ENCODE measurements at regions not wholly inside any gene's neighbourhood (a gene's known extent, or its start where the extent isn't known, plus 50 kb on each side); places are given as distances from the start of the nearest gene placed in this dataset.

DNA sequence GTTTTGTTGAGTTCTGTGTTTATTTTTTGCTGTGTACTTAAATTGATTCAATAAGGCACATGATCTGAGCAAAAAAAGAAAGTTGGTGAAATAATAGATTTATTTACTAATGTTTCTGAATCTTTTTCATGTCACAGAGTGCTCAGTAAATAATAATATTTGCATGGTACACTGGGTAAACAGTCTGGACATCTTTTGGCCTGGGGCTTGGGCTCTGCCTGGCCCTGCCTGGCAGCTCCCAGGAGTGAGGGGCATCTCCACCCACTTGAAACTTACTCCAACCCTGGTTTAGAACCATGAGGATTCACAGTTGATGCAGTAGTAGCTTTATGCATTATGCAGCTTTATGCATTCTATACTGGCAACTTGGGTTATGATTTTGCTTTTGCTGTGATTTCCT is 124.2 kb upstream of the SLC4A4 start:
- no peak for TF ChIP-seq FOXM1 (IDR thresholded peaks at IDR 0.05; ENCODE audit: borderline replicate concordance, low read depth)
- TF ChIP-seq, protein P1, sequence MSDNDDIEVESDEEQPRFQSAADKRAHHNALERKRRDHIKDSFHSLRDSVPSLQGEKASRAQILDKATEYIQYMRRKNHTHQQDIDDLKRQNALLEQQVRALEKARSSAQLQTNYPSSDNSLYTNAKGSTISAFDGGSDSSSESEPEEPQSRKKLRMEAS (IDR thresholded peaks at IDR 0.05): no peak
- no peak for TF ChIP-seq EGR1 (IDR thresholded peaks at IDR 0.05)
- TF ChIP-seq TCF12 (IDR thresholded peaks at IDR 0.05; ENCODE audit: low read depth): no peak
- TF ChIP-seq REST (IDR thresholded peaks at IDR 0.05; ENCODE audit: low read depth): no peak
- TF ChIP-seq CREB1 (IDR thresholded peaks at IDR 0.05; ENCODE audit: low read depth): no peak
- TF ChIP-seq CEBPB (IDR thresholded peaks at IDR 0.05): no peak
- TF ChIP-seq NFIC (IDR thresholded peaks at IDR 0.05): no peak
- no peak for TF ChIP-seq ZBTB7A (IDR thresholded peaks at IDR 0.05; ENCODE audit: low read depth)
- no peak for TF ChIP-seq YY1 (IDR thresholded peaks at IDR 0.05; ENCODE audit: low read depth)
- TF ChIP-seq USF1 (IDR thresholded peaks at IDR 0.05): no peak
- no peak for TF ChIP-seq EP300 (IDR thresholded peaks at IDR 0.05; ENCODE audit: borderline replicate concordance)
- TF ChIP-seq RAD21 (IDR thresholded peaks at IDR 0.05; ENCODE audit: low read depth): no peak
- TF ChIP-seq TAF1 (IDR thresholded peaks at IDR 0.05; ENCODE audit: low read depth): no peak
- no peak for TF ChIP-seq TEAD4 (IDR thresholded peaks at IDR 0.05)

DNA sequence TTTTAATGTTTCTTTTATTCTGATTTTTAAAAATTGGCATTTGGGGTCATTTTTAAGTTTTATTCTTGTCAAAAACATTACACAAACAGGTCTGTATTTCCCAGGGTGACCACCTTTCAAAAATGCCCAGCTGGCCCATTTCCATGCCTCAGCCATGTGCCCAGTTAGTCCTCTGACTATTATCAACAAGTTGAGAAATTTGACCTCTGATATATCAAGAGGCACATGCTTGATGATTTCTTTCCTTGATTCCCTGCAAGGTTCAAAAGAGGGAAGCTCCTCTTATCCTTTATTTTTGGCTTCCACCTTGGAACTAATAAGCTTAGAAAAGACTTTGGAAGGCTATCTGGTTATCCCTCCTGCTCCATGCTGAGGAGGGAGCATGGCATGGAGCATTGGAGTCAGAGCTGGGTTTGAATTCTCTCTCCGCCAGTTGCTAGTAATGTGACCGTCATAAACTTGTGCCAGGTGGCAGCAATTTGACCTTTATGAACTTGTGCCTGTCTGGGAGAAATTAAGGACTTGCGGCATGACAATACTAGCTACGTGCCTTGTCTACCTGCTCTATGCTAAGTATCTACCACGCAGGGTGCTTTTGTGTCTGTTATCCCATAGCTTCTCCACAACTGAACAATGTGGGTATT is 122.4 kb upstream of the SLC4A4 start:
- no peak for TF ChIP-seq FOXM1 (IDR thresholded peaks at IDR 0.05; ENCODE audit: borderline replicate concordance, low read depth)
- TF ChIP-seq RAD21 (IDR thresholded peaks at IDR 0.05; ENCODE audit: low read depth): no peak
- TF ChIP-seq TEAD4 (IDR thresholded peaks at IDR 0.05): no peak
- no peak for TF ChIP-seq TAF1 (IDR thresholded peaks at IDR 0.05; ENCODE audit: low read depth)
- no peak for TF ChIP-seq NFIC (IDR thresholded peaks at IDR 0.05)
- TF ChIP-seq EGR1 (IDR thresholded peaks at IDR 0.05): no peak
- TF ChIP-seq CEBPB (IDR thresholded peaks at IDR 0.05): no peak

DNA sequence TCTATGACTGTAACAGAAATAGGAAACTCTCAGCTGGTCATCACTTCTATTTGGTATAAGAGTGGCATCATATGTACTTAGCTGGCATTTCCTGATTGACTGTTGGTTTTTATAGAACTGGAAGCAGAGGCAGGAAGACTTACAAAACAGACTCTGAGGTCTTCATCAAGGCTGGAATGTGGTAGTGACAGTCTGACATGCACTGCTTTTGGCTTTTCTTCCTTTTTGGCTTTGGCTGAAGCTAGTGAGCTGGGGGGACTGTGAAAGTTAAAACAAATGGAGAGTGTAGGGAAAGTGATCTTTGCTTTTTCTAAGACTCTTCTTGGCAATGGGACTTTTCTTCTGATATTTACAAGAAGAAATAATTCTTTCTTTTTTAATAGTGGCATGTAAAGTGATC is 121.1 kb upstream of the SLC4A4 start:
- TF ChIP-seq ZBTB7A (IDR thresholded peaks at IDR 0.05; ENCODE audit: low read depth) (no peak), CREB1 (IDR thresholded peaks at IDR 0.05; ENCODE audit: low read depth) (no peak), RAD21 (IDR thresholded peaks at IDR 0.05; ENCODE audit: low read depth) (no peak), TCF12 (IDR thresholded peaks at IDR 0.05; ENCODE audit: low read depth) (no peak), REST (IDR thresholded peaks at IDR 0.05; ENCODE audit: low read depth) (no peak), NFIC (IDR thresholded peaks at IDR 0.05) (no peak), FOXM1 (IDR thresholded peaks at IDR 0.05; ENCODE audit: borderline replicate concordance, low read depth) (no peak), TEAD4 (IDR thresholded peaks at IDR 0.05) (no peak), CEBPB (IDR thresholded peaks at IDR 0.05) (no peak), TAF1 (IDR thresholded peaks at IDR 0.05; ENCODE audit: low read depth) (no peak)
- TF ChIP-seq, protein P1 (IDR thresholded peaks at IDR 0.05): no peak

GRCh38 chr4:71221510-71222466 is 117.0 kb upstream of the SLC4A4 start:
- TF ChIP-seq, protein P1 (IDR thresholded peaks at IDR 0.05): no peak
- TF ChIP-seq CREB1 (IDR thresholded peaks at IDR 0.05; ENCODE audit: low read depth) (no peak), YY1 (IDR thresholded peaks at IDR 0.05; ENCODE audit: low read depth) (no peak), EGR1 (IDR thresholded peaks at IDR 0.05) (no peak), ZBTB7A (IDR thresholded peaks at IDR 0.05; ENCODE audit: low read depth) (no peak), TCF12 (IDR thresholded peaks at IDR 0.05; ENCODE audit: low read depth) (no peak), NFIC (IDR thresholded peaks at IDR 0.05) (no peak), USF1 (IDR thresholded peaks at IDR 0.05) (no peak), CEBPB (IDR thresholded peaks at IDR 0.05) (no peak), TAF1 (IDR thresholded peaks at IDR 0.05; ENCODE audit: low read depth) (no peak), FOXM1 (IDR thresholded peaks at IDR 0.05; ENCODE audit: borderline replicate concordance, low read depth) (no peak), RAD21 (IDR thresholded peaks at IDR 0.05; ENCODE audit: low read depth) (no peak)

DNA sequence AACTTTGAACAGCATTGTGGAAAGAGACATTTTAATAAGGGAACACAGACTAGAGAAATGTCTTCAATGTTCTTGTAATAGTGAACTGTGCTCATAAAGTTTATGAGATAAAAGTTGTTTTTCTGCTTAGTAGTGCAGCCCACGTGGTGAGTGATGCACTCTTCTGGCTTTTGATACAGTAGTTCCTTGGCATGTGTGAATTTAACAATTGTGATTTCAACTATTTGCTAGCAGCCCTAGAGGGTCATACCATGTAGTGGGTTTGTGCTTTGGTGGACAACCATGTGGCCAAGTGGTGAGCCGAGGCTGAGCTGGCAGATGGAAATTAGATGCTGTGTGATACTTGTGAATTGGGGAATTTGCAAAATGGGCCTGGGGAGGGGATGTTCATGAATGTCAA is 116.2 kb upstream of the SLC4A4 start:
- TF ChIP-seq CEBPB (IDR thresholded peaks at IDR 0.05) (no peak), NFIC (IDR thresholded peaks at IDR 0.05) (no peak), YY1 (IDR thresholded peaks at IDR 0.05; ENCODE audit: low read depth) (no peak), FOXM1 (IDR thresholded peaks at IDR 0.05; ENCODE audit: borderline replicate concordance, low read depth) (no peak), RAD21 (IDR thresholded peaks at IDR 0.05; ENCODE audit: low read depth) (no peak), TCF12 (IDR thresholded peaks at IDR 0.05; ENCODE audit: low read depth) (no peak), EGR1 (IDR thresholded peaks at IDR 0.05) (no peak), CREB1 (IDR thresholded peaks at IDR 0.05; ENCODE audit: low read depth) (no peak), USF1 (IDR thresholded peaks at IDR 0.05) (no peak), ZBTB7A (IDR thresholded peaks at IDR 0.05; ENCODE audit: low read depth) (no peak)
